ENCODE measurements at regions not wholly inside any gene's neighbourhood (a gene's known extent, or its start where the extent isn't known, plus 50 kb on each side); places are given as distances from the start of the nearest gene placed in this dataset.

DNA sequence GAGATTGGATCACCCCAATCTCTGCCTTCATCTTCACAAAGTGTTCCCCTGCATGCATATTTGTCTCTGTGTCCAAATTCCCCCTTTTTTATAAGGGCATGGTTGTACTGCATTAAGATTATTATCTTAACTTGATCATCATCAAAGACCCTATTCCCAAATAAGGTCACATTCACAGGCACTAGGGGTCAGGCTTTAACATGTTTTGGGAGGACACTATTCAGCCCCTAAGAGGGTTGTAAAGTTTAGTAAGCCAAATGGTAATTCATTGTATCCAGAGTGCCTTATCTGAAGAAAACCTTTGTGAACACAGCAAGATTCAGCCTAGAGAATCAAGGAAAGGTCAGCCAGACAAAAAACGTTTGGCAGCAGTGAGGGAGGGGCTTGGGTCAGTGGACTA lies 317.6 kb upstream of the PLD5 start:
- ChIA-PET POLR2A (no interaction called here), CTCF (no interaction called here)
- Mint-ChIP-seq H3K36me3 (ENCODE audit: low read depth) (no peaks in the 10 kb centered on the region), H3K9me3 (peaks cover 9% of the 10 kb centered on the region), H3K4me1 (ENCODE audit: low read depth) (no peaks in the 10 kb centered on the region), H3K27me3 (no peaks in the 10 kb centered on the region), H3K4me3 (no peak overlapping the region), H3K27ac (no peak overlapping the region)
- TF ChIP-seq, protein P1, sequence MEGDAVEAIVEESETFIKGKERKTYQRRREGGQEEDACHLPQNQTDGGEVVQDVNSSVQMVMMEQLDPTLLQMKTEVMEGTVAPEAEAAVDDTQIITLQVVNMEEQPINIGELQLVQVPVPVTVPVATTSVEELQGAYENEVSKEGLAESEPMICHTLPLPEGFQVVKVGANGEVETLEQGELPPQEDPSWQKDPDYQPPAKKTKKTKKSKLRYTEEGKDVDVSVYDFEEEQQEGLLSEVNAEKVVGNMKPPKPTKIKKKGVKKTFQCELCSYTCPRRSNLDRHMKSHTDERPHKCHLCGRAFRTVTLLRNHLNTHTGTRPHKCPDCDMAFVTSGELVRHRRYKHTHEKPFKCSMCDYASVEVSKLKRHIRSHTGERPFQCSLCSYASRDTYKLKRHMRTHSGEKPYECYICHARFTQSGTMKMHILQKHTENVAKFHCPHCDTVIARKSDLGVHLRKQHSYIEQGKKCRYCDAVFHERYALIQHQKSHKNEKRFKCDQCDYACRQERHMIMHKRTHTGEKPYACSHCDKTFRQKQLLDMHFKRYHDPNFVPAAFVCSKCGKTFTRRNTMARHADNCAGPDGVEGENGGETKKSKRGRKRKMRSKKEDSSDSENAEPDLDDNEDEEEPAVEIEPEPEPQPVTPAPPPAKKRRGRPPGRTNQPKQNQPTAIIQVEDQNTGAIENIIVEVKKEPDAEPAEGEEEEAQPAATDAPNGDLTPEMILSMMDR (IDR thresholded peaks at IDR 0.05) = no peak
- H3K4me3 ChIP-seq (ENCODE audit: low read length) = no peak overlapping the region
- H3K36me3 ChIP-seq (ENCODE audit: insufficient read depth, low read length) = no peaks in the 10 kb centered on the region
- H3K27ac ChIP-seq (ENCODE audit: low read depth in 1 of 2, low read length in 2 of 2) = no peak overlapping the region
- intact Hi-C loops (cut with DNase I, micrococcal nuclease) = no loop called here
- ATAC-seq (ENCODE audit: poor library complexity) (no peak), DNase-seq (no peak)
- peaks cover 0 to 8% of the 10 kb centered on the region in 2 experiments for H3K9me3 ChIP-seq (ENCODE audit: control insufficient read depth in 1 of 2, insufficient read depth in 1 of 2, low read length in 2 of 2)
- H3K27me3 ChIP-seq (ENCODE audit: control insufficient read depth in 1 of 2, insufficient read depth in 2 of 2, low read length in 2 of 2) = no peaks in the 10 kb centered on the region
- H3K4me1 ChIP-seq (ENCODE audit: insufficient read depth, low read length) = no peaks in the 10 kb centered on the region

DNA sequence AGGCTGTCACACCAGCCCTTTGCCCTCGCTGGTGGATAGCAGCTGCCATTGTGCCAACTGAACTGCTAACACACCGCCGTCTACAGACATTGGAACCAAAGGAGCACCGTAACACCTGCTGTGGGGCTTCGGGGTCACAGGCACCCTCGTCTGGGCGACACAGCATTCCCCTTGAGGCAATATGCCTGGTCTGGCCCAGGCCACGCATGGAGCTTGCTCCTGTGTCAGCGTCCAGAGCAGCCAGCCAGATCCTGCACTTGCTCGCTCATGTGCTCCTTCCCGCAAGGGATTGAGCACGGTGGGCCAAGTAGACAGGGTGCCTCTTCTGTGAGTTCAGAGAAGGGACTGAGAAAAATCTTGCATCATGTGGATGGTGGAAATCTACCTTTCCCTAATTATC lies 314.6 kb upstream of the PLD5 start:
- Histone ChIP-seq H3K27ac (ENCODE audit: low read depth in 1 of 2, low read length in 2 of 2) (no peak overlapping the region), H3K4me3 (ENCODE audit: low read length) (no peak overlapping the region), H3K4me1 (ENCODE audit: insufficient read depth, low read length) (no peaks in the 10 kb centered on the region), H3K9me3 (ENCODE audit: control insufficient read depth in 1 of 2, insufficient read depth in 1 of 2, low read length in 2 of 2) (peaks cover 0 to 8% of the 10 kb centered on the region in 2 experiments), H3K27me3 (ENCODE audit: control insufficient read depth in 1 of 2, insufficient read depth in 2 of 2, low read length in 2 of 2) (no peaks in the 10 kb centered on the region), H3K36me3 (ENCODE audit: insufficient read depth, low read length) (no peaks in the 10 kb centered on the region)
- intact Hi-C loops (cut with DNase I, micrococcal nuclease) = no loop called here
- no peak for DNase-seq
- ChIA-PET POLR2A (no interaction called here), CTCF (no interaction called here)
- TF ChIP-seq, protein P1 (IDR thresholded peaks at IDR 0.05) = no peak
- H3K9me3 Mint-ChIP-seq = peaks cover 4% of the 10 kb centered on the region
- no peaks in the 10 kb centered on the region for H3K36me3 Mint-ChIP-seq (ENCODE audit: low read depth)
- H3K4me1 Mint-ChIP-seq (ENCODE audit: low read depth) = no peaks in the 10 kb centered on the region
- H3K27ac Mint-ChIP-seq = no peak overlapping the region
- H3K27me3 Mint-ChIP-seq = no peaks in the 10 kb centered on the region
- no peak for ATAC-seq (ENCODE audit: poor library complexity)
- no peak overlapping the region for H3K4me3 Mint-ChIP-seq

DNA sequence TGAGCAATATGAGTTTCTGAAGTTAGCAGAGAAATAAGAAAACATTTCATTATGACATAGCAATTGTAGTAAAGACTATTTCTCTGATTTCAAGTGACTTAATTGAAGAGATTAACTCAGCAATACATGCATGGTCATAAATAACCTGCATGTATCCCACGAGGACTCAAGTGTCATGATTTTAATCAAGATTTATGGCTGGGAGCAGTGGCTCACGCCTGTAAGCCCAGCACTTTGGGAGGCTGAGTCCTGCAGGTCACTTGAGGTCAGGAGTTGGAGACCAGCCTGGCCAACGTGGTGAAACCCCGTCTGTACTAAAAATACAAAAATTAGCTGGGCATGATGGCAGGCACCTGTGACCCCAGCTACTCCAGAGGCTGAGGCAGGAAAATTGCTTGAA lies 311.9 kb upstream of the PLD5 start:
- Mint-ChIP-seq H3K27me3 (no peaks in the 10 kb centered on the region), H3K36me3 (ENCODE audit: low read depth) (no peaks in the 10 kb centered on the region), H3K9me3 (peaks cover 2% of the 10 kb centered on the region), H3K27ac (no peak overlapping the region), H3K4me1 (ENCODE audit: low read depth) (no peaks in the 10 kb centered on the region), H3K4me3 (no peak overlapping the region)
- DNase-seq (no peak), ATAC-seq (ENCODE audit: poor library complexity) (no peak)
- POLR2A ChIA-PET = no interaction called here
- Histone ChIP-seq H3K27ac (ENCODE audit: low read depth in 1 of 2, low read length in 2 of 2) (no peak overlapping the region), H3K4me1 (ENCODE audit: insufficient read depth, low read length) (no peaks in the 10 kb centered on the region), H3K4me3 (ENCODE audit: low read length) (no peak overlapping the region), H3K27me3 (ENCODE audit: control insufficient read depth in 1 of 2, insufficient read depth in 2 of 2, low read length in 2 of 2) (no peaks in the 10 kb centered on the region), H3K9me3 (ENCODE audit: control insufficient read depth in 1 of 2, insufficient read depth in 1 of 2, low read length in 2 of 2) (peaks cover 0 to 5% of the 10 kb centered on the region in 2 experiments), H3K36me3 (ENCODE audit: insufficient read depth, low read length) (no peaks in the 10 kb centered on the region)
- CTCF ChIA-PET = no interaction called here
- TF ChIP-seq, protein P1 (IDR thresholded peaks at IDR 0.05) = no peak
- intact Hi-C loops (cut with DNase I, micrococcal nuclease) = no loop called here

Measured in CD4-positive, alpha-beta T cell (primary cell).